ENCODE measurements at regions not wholly inside any gene's neighbourhood (a gene's known extent, or its start where the extent isn't known, plus 50 kb on each side); places are given as distances from the start of the nearest gene placed in this dataset.
"Not testable (repeated sequence)": the region's sequence is repeated elsewhere in the genome, so short reads cannot be mapped to it uniquely, and the experiment has no call there.

- DNase-seq (ENCODE audit: low spot score), result not testable (repeated sequence)
Measured at GRCh38 chr12:102666176-102666575, 185.8 kb upstream of the IGF1 start.

GRCh38 chr12:102659200-102659911 is 179.0 kb upstream of the IGF1 start:
- no peak for DNase-seq (ENCODE audit: low spot score)

- no peak for DNase-seq (ENCODE audit: low spot score)
Measured at GRCh38 chr12:102653406-102653805, 173.0 kb upstream of the IGF1 start.

- DNase-seq (ENCODE audit: low spot score), result peak; percentile 23
Measured at GRCh38 chr12:102652645-102653313, 172.4 kb upstream of the IGF1 start.

- DNase-seq (ENCODE audit: low spot score), result no peak
Measured at GRCh38 chr12:102645968-102646367, 165.6 kb upstream of the IGF1 start.

- DNase-seq (ENCODE audit: low spot score), result peak; percentile 54
Measured at GRCh38 chr12:102643879-102644575, 163.7 kb upstream of the IGF1 start.

GRCh38 chr12:102642199-102642598 is 161.8 kb upstream of the IGF1 start:
- no peak for DNase-seq (ENCODE audit: low spot score)

GRCh38 chr12:102640658-102641057 is 160.3 kb upstream of the IGF1 start:
- DNase-seq (ENCODE audit: low spot score), result not testable (repeated sequence)

GRCh38 chr12:102638777-102639176 is 158.4 kb upstream of the IGF1 start:
- DNase-seq (ENCODE audit: low spot score), result no peak

- DNase-seq (ENCODE audit: low spot score), result no peak
Measured at GRCh38 chr12:102633981-102634605, 153.7 kb upstream of the IGF1 start.

- DNase-seq (ENCODE audit: low spot score), result no peak
Measured at GRCh38 chr12:102631274-102631673, 150.9 kb upstream of the IGF1 start.

- DNase-seq (ENCODE audit: low spot score), result no peak
Measured at GRCh38 chr12:102629262-102629888, 149.0 kb upstream of the IGF1 start.

- no peak for DNase-seq (ENCODE audit: low spot score)
Measured at GRCh38 chr12:102625819-102626218, 145.5 kb upstream of the IGF1 start.

- no peak for DNase-seq (ENCODE audit: low spot score)
Measured at GRCh38 chr12:102622618-102623017, 142.3 kb upstream of the IGF1 start.

- no peak for DNase-seq (ENCODE audit: low spot score)
Measured at GRCh38 chr12:102618197-102618877, 138.0 kb upstream of the IGF1 start.

- DNase-seq (ENCODE audit: low spot score), result no peak
Measured at GRCh38 chr12:102616692-102617091, 136.3 kb upstream of the IGF1 start.

GRCh38 chr12:102611995-102612394 is 131.6 kb upstream of the IGF1 start:
- no peak for DNase-seq (ENCODE audit: low spot score)

GRCh38 chr12:102609996-102610395 is 129.6 kb upstream of the IGF1 start:
- no peak for DNase-seq (ENCODE audit: low spot score)

- DNase-seq (ENCODE audit: low spot score), result no peak
Measured at GRCh38 chr12:102603021-102603420, 122.7 kb upstream of the IGF1 start.

- no peak for DNase-seq (ENCODE audit: low spot score)
Measured at GRCh38 chr12:102602521-102602920, 122.2 kb upstream of the IGF1 start.

- DNase-seq (ENCODE audit: low spot score), result no peak
Measured at GRCh38 chr12:102601621-102602020, 121.3 kb upstream of the IGF1 start.

Measured in mucosa of gallbladder (tissue), 1 donor.